ENCODE measurements at regions not wholly inside any gene's neighbourhood (a gene's known extent, or its start where the extent isn't known, plus 50 kb on each side); places are given as distances from the start of the nearest gene placed in this dataset.

- no peaks in the 10 kb centered on the region for H3K9me3 ChIP-seq (ENCODE audit: severe bottlenecking)
- no peaks in the 10 kb centered on the region for H3K36me3 ChIP-seq
- TF ChIP-seq CTCF (IDR thresholded peaks at IDR 0.05; ENCODE audit: low read depth, low read length): no peak
- H3K4me3 ChIP-seq (ENCODE audit: low read depth, low read length): no peak overlapping the region
- H3K27ac ChIP-seq: no peak overlapping the region
- H3K27me3 ChIP-seq (ENCODE audit: insufficient read depth, low read depth, severe bottlenecking): no peaks in the 10 kb centered on the region
- no peak for DNase-seq
Observed at GRCh38 chr1:59171788-59172187, 125.1 kb upstream of the FGGY start.

GRCh38 chr1:59172693-59173092 is 124.2 kb upstream of the FGGY start:
- no peak for TF ChIP-seq CTCF (IDR thresholded peaks at IDR 0.05; ENCODE audit: low read depth, low read length)
- H3K27ac ChIP-seq: no peak overlapping the region
- DNase-seq: no peak
- H3K27me3 ChIP-seq (ENCODE audit: insufficient read depth, low read depth, severe bottlenecking): no peaks in the 10 kb centered on the region
- H3K9me3 ChIP-seq (ENCODE audit: severe bottlenecking): no peaks in the 10 kb centered on the region
- no peaks in the 10 kb centered on the region for H3K36me3 ChIP-seq
- H3K4me3 ChIP-seq (ENCODE audit: low read depth, low read length): no peak overlapping the region

GRCh38 chr1:59173721-59174120 is 123.2 kb upstream of the FGGY start:
- H3K4me3 ChIP-seq (ENCODE audit: low read depth, low read length): no peak overlapping the region
- H3K27me3 ChIP-seq (ENCODE audit: insufficient read depth, low read depth, severe bottlenecking): no peaks in the 10 kb centered on the region
- TF ChIP-seq CTCF (IDR thresholded peaks at IDR 0.05; ENCODE audit: low read depth, low read length): no peak
- no peak overlapping the region for H3K27ac ChIP-seq
- no peaks in the 10 kb centered on the region for H3K36me3 ChIP-seq
- no peak for DNase-seq
- H3K9me3 ChIP-seq (ENCODE audit: severe bottlenecking): no peaks in the 10 kb centered on the region

GRCh38 chr1:59176471-59176870 is 120.4 kb upstream of the FGGY start:
- no peak for DNase-seq
- Histone ChIP-seq H3K27ac (no peak overlapping the region), H3K36me3 (no peaks in the 10 kb centered on the region), H3K27me3 (ENCODE audit: insufficient read depth, low read depth, severe bottlenecking) (no peaks in the 10 kb centered on the region), H3K4me3 (ENCODE audit: low read depth, low read length) (no peak overlapping the region), H3K9me3 (ENCODE audit: severe bottlenecking) (no peaks in the 10 kb centered on the region)
- no peak for TF ChIP-seq CTCF (IDR thresholded peaks at IDR 0.05; ENCODE audit: low read depth, low read length)

- no peaks in the 10 kb centered on the region for H3K9me3 ChIP-seq (ENCODE audit: severe bottlenecking)
- H3K27ac ChIP-seq: no peak overlapping the region
- no peak for DNase-seq
- H3K36me3 ChIP-seq: no peaks in the 10 kb centered on the region
- no peak overlapping the region for H3K4me3 ChIP-seq (ENCODE audit: low read depth, low read length)
- no peak for TF ChIP-seq CTCF (IDR thresholded peaks at IDR 0.05; ENCODE audit: low read depth, low read length)
- H3K27me3 ChIP-seq (ENCODE audit: insufficient read depth, low read depth, severe bottlenecking): no peaks in the 10 kb centered on the region
Observed at GRCh38 chr1:59177756-59178155, 119.1 kb upstream of the FGGY start.

GRCh38 chr1:59178339-59179187 is 118.3 kb upstream of the FGGY start:
- no peak for DNase-seq
- H3K9me3 ChIP-seq (ENCODE audit: severe bottlenecking): no peaks in the 10 kb centered on the region
- H3K4me3 ChIP-seq (ENCODE audit: low read depth, low read length): no peak overlapping the region
- no peaks in the 10 kb centered on the region for H3K36me3 ChIP-seq
- no peak overlapping the region for H3K27ac ChIP-seq
- no peaks in the 10 kb centered on the region for H3K27me3 ChIP-seq (ENCODE audit: insufficient read depth, low read depth, severe bottlenecking)
- no peak for TF ChIP-seq CTCF (IDR thresholded peaks at IDR 0.05; ENCODE audit: low read depth, low read length)
